HepG2 (cell line): ENCODE measurements at regions not wholly inside any gene's neighbourhood (a gene's known extent, or its start where the extent isn't known, plus 50 kb on each side); places are given as distances from the start of the nearest gene placed in this dataset.
"Not testable (repeated sequence)": the region's sequence is repeated elsewhere in the genome, so short reads cannot be mapped to it uniquely, and the experiment has no call there.

Source experiments
- ATAC-seq: fragments of 200-7000 bp; cut with Tn5 transposase; 3 replicates; pipeline ENCODE4 v1.9.1; 2020; ENCODE audit warnings: mild to moderate bottlenecking, moderate library complexity
- BruUV-seq: library from RNA; stranded (reverse); fragments of 400-500 nt; replicated peaks from 2 replicates; lab custom pipeline; 2021; lab: Mats Ljungman, UMichigan
- CTCF ChIA-PET: fragments of 300-600 bp; formaldehyde crosslinking; extraction: SDS; loops from one replicate; lab custom pipeline; 2021; ENCODE audit warnings: low total read pairs, inconsistent platforms, low intra/inter-chr PET ratio; lab: Yijun Ruan, JAX
- POLR2A ChIA-PET: fragments of 350-600 bp; sonication (Branson Sonifier 250); formaldehyde crosslinking; loops from one replicate; lab custom pipeline; 2020; ENCODE audit warnings: antibody characterized with exemption, inconsistent platforms; lab: Yijun Ruan, JAX
- DNase-seq: peaks from one replicate; pipeline ENCODE4 v3.0.0-alpha.2; 2015; ENCODE audit warnings: low spot score
- FAIRE-seq: peaks from 3 replicates; lab custom pipeline; 2011; peaks lifted over from hg19 to GRCh38; lab: Jason Lieb, UNC
- H2AFZ ChIP-seq: one replicate; pipeline ENCODE4 v1.6.1; 2011; ENCODE audit warnings: low read length, inconsistent platforms
- H3K27ac ChIP-seq: fragments of 300-600 bp; 3 replicates; pipeline ENCODE4 v1.8.0; 2011; ENCODE audit warnings: mixed run types, mild to moderate bottlenecking, mixed read lengths, low read length, inconsistent platforms; ENCODE audit not compliant: insufficient read depth; ENCODE audit errors: extremely low read length
- H3K27me3 ChIP-seq, 2 experiments: fragments of 200-600 bp in 1 of 2; 2 replicates in 1 of 2; 3 replicates in 1 of 2; pipeline versions ENCODE4 v1.6.0 to v1.8.0; 2011; ENCODE audit warnings: low read length in 2 of 2, mild to moderate bottlenecking in 2 of 2, moderate library complexity in 2 of 2, inconsistent platforms in 1 of 2; ENCODE audit not compliant: insufficient read depth in 2 of 2, control insufficient read depth in 1 of 2
- H3K36me3 ChIP-seq, 2 experiments: fragments of 200-600 bp in 1 of 2; replicated peaks in 1 of 2; 2 replicates in 1 of 2; 3 replicates in 1 of 2; pipeline versions ENCODE4 v1.5.1 to v1.8.0; 2011; ENCODE audit warnings: low read length in 2 of 2, inconsistent platforms in 1 of 2; ENCODE audit not compliant: insufficient read depth in 2 of 2, control insufficient read depth in 1 of 2
- H3K4me1 ChIP-seq: 2 replicates; pipeline ENCODE4 v1.5.1; 2012; ENCODE audit warnings: low read length, inconsistent platforms; ENCODE audit not compliant: insufficient read depth
- H3K4me2 ChIP-seq: 2 replicates; pipeline ENCODE4 v1.6.0; 2011; ENCODE audit warnings: low read depth, low read length, inconsistent platforms
- H3K4me3 ChIP-seq, 3 experiments: fragments of 200-600 bp in 1 of 3; sonication (generic), shearing (Covaris generic) in 1 of 3; replicated peaks in 1 of 3; 2 replicates each; pipeline ENCODE4 v1.5.1; 2011 to 2016; ENCODE audit warnings: low read length in 3 of 3, inconsistent platforms in 2 of 3, low read depth in 2 of 3, mild to moderate bottlenecking in 2 of 3, control low read depth in 1 of 3, mixed read lengths in 1 of 3; ENCODE audit not compliant: insufficient read depth in 1 of 3
- H3K79me2 ChIP-seq: one replicate; pipeline ENCODE4 v1.6.1; 2011; ENCODE audit warnings: low read length, inconsistent platforms; ENCODE audit not compliant: insufficient read depth
- H3K9ac ChIP-seq: 2 replicates; pipeline ENCODE4 v1.6.0; 2011; ENCODE audit warnings: mild to moderate bottlenecking, low read depth, low read length, inconsistent platforms; ENCODE audit not compliant: insufficient read depth
- H3K9me3 ChIP-seq: 2 replicates; pipeline ENCODE4 v1.5.1; 2012; ENCODE audit warnings: mild to moderate bottlenecking, low read length
- H4K20me1 ChIP-seq: 2 replicates; pipeline ENCODE4 v1.6.0; 2011; ENCODE audit warnings: inconsistent platforms, mild to moderate bottlenecking, low read length, moderate library complexity; ENCODE audit not compliant: insufficient read depth
- HDAC6 ChIP-seq: fragments of 200-600 bp; sonication (generic); IDR thresholded peaks from 2 replicates; pipeline ENCODE4 v1.7.0; 2017; ENCODE audit warnings: mild to moderate bottlenecking, antibody characterized with exemption, low read length, low read depth
- HIVEP1 ChIP-seq: sonication (generic); formaldehyde crosslinking; IDR thresholded peaks from 2 replicates; pipeline ENCODE4 v1.4.0; 2020; ENCODE audit warnings: mild to moderate bottlenecking, missing genetic modification reagents
- NFKB2 ChIP-seq: sonication (generic); formaldehyde crosslinking; IDR thresholded peaks from 2 replicates; pipeline ENCODE4 v1.4.0; 2020; ENCODE audit warnings: missing genetic modification reagents, borderline replicate concordance
- PHF8 ChIP-seq: sonication (generic); formaldehyde crosslinking; IDR thresholded peaks from 2 replicates; pipeline ENCODE4 v1.5.0; 2020; ENCODE audit warnings: missing genetic modification reagents
- SRSF1 ChIP-seq: fragments of 200-400 bp; formaldehyde crosslinking; optimal IDR thresholded peaks from 2 replicates; pipeline ENCODE3; 2017; ENCODE audit warnings: mild to moderate bottlenecking, low read depth, low read length, moderate library complexity
- USF2 ChIP-seq, 2 experiments: sonication (generic) in 1 of 2; formaldehyde crosslinking in 1 of 2; IDR thresholded peaks; 2 replicates each; pipeline versions ENCODE4 v1.5.1 to v1.6.1; 2011 to 2020; ENCODE audit warnings: borderline replicate concordance in 1 of 2, low read depth in 1 of 2, low read length in 1 of 2, mild to moderate bottlenecking in 1 of 2, missing genetic modification reagents in 1 of 2, moderate library complexity in 1 of 2
- ZNF501 ChIP-seq: sonication (generic); formaldehyde crosslinking; IDR thresholded peaks from 2 replicates; pipeline ENCODE4 v1.5.1; 2020; ENCODE audit warnings: mild to moderate bottlenecking, moderate library complexity, missing genetic modification reagents
- WGBS: methylation state at CpG from one replicate; pipeline ENCODE4 v1.1.6; 2017; ENCODE audit warnings: low lambda C conversion rate; 5-methylcytosine and 5-hydroxymethylcytosine counted together
- in situ Hi-C: cut with HindIII; loops from 2 replicates; pipeline ENCODE4 v1.10.0; 2017; ENCODE audit warnings: low pct_unique_long_range_greater_than_20kb; ENCODE audit not compliant: extremely low pct_ligation_motif_present
- intact Hi-C: fragments of 100-400 bp; cut with micrococcal nuclease; formaldehyde crosslinking; loops from one replicate; pipeline ENCODE4 v1.10.0; 2022; ENCODE audit not compliant: unreplicated experiment
- TF ChIP-seq, protein P1 (sequence below): sonication (generic); formaldehyde crosslinking; IDR thresholded peaks from 2 replicates; pipeline ENCODE4 v1.4.0; 2020; ENCODE audit warnings: mild to moderate bottlenecking, low read depth, missing genetic modification reagents

DNA sequence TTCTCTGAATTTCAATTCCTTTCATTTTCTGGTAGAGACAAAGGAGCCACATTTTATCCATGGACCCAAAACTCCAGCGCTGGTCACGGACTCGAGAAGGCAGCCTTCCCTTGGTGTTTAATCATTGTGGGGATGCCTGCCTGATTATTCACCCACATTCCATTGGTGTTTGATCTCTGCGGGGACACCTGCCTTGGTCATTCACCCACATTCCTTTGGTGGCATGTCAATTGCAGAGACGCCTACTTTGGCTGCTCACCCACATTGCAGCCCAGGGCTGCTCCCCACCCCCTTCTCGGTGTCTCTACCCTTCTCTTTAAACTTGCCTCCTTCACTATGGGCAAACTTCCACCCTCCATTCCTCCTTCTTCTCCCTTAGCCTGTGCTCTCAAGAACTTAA lies 780.7 kb upstream of the POU3F4 start:
- in situ Hi-C loops, H3K4me3 ChIP-seq, ATAC-seq, H3K9me3 ChIP-seq, H4K20me1 ChIP-seq, intact Hi-C loops, H2AFZ ChIP-seq, H3K4me1 ChIP-seq, DNase-seq, H3K79me2 ChIP-seq, BruUV-seq, H3K9ac ChIP-seq, H3K27ac ChIP-seq, H3K27me3 ChIP-seq, FAIRE-seq, CTCF ChIA-PET, H3K4me2 ChIP-seq, H3K36me3 ChIP-seq, POLR2A ChIA-PET: not testable (repeated sequence)
- 20% methylated on average over 5 of the region's 6 CpGs for WGBS

DNA sequence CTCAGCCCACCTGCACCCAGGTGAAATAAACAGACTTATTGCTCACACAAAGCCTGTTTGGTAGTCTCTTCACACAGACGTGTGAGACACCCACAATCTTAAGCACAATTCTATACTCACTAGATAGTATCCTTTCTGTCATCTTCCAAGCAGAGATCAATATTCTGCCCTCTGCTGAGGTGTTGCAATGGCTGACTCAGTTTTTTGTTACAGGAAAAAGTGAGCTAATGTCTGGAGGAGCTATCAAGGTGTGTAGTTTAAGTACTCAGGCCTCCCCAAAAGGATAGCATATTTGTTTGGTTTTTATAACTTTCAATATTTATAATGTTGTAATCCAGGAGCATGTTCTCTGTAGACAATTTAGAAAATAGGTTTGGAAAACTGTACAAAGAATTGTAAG lies 775.2 kb upstream of the POU3F4 start:
- CTCF ChIA-PET = no interaction called here
- H3K27me3 ChIP-seq = no peaks in the 10 kb centered on the region
- no peak overlapping the region for H3K4me3 ChIP-seq
- in situ Hi-C loops (no loop called here), intact Hi-C loops (no loop called here)
- H3K9me3 ChIP-seq = no peaks in the 10 kb centered on the region
- H3K4me2 ChIP-seq = no peak overlapping the region
- DNase-seq = no peak
- no peaks in the 10 kb centered on the region for H4K20me1 ChIP-seq
- no peak overlapping the region for H3K9ac ChIP-seq
- no peaks in the 10 kb centered on the region for H3K4me1 ChIP-seq
- no CpG with 5 or more reads among the region's 1 CpG for WGBS
- H2AFZ ChIP-seq = no peak overlapping the region
- FAIRE-seq = no peak
- ATAC-seq = no peak
- no peaks in the 10 kb centered on the region for H3K79me2 ChIP-seq
- POLR2A ChIA-PET = no interaction called here
- no TSS peak for BruUV-seq
- H3K27ac ChIP-seq = no peak overlapping the region
- H3K36me3 ChIP-seq = no peaks in the 10 kb centered on the region
- no peak for TF ChIP-seq NFKB2 (CRISPR knock-in tag)

DNA sequence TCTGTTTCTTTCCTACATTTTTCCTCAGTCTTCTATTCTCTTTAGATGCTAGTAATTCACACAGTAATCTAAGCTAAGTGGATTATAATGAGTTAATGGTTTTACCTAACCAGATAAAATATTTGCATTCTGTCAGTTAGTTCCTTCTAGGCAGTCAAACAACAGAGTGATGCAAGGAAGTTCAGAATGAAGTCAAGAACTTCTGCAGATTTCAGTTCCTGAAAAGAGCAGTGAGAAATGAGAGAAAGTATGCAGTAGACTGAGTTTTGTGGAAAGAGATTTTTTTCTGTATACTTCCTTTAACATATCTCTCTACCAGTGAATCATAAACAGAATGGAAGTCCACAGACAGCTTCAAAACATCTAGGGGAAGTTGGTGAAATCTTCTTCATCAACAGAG lies 774.0 kb upstream of the POU3F4 start:
- H3K27me3 ChIP-seq = no peaks in the 10 kb centered on the region
- no peak overlapping the region for H3K4me2 ChIP-seq
- H3K4me3 ChIP-seq = no peak overlapping the region
- H3K9me3 ChIP-seq = no peaks in the 10 kb centered on the region
- ChIA-PET POLR2A (no interaction called here), CTCF (no interaction called here)
- BruUV-seq = no TSS peak
- no peak overlapping the region for H3K9ac ChIP-seq
- no peak overlapping the region for H3K27ac ChIP-seq
- H2AFZ ChIP-seq = no peak overlapping the region
- no peaks in the 10 kb centered on the region for H3K4me1 ChIP-seq
- intact Hi-C loops (no loop called here), in situ Hi-C loops (no loop called here)
- FAIRE-seq (no peak), DNase-seq (no peak), ATAC-seq (no peak)
- H3K36me3 ChIP-seq = no peaks in the 10 kb centered on the region
- H3K79me2 ChIP-seq = no peaks in the 10 kb centered on the region
- H4K20me1 ChIP-seq = no peaks in the 10 kb centered on the region
- TF ChIP-seq ZNF501 = no peak
- no peak for TF ChIP-seq USF2 (IDR thresholded peaks at IDR 0.05; ENCODE audit: low read depth, low read length)
- no peak for TF ChIP-seq USF2 (CRISPR knock-in tag; IDR thresholded peaks at IDR 0.05; ENCODE audit: borderline replicate concordance)
- TF ChIP-seq HDAC6 = no peak
- TF ChIP-seq HIVEP1 (CRISPR knock-in tag) = no peak
- TF ChIP-seq SRSF1 = no peak
- TF ChIP-seq, protein P1, sequence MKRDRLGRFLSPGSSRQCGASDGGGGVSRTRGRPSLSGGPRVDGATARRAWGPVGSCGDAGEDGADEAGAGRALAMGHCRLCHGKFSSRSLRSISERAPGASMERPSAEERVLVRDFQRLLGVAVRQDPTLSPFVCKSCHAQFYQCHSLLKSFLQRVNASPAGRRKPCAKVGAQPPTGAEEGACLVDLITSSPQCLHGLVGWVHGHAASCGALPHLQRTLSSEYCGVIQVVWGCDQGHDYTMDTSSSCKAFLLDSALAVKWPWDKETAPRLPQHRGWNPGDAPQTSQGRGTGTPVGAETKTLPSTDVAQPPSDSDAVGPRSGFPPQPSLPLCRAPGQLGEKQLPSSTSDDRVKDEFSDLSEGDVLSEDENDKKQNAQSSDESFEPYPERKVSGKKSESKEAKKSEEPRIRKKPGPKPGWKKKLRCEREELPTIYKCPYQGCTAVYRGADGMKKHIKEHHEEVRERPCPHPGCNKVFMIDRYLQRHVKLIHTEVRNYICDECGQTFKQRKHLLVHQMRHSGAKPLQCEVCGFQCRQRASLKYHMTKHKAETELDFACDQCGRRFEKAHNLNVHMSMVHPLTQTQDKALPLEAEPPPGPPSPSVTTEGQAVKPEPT (CRISPR knock-in tag) = no peak
- TF ChIP-seq PHF8 (CRISPR knock-in tag) = no peak
